Suppressor macrophage treated with lipopolysaccharide for 1 hour (primary cell): ENCODE measurements at regions not wholly inside any gene's neighbourhood (a gene's known extent, or its start where the extent isn't known, plus 50 kb on each side); places are given as distances from the start of the nearest gene placed in this dataset.

Experiments
- DNase-seq, 3 donors: peaks; one replicate each; pipeline ENCODE4 v3.0.0-alpha.2; 2020 to 2022

GRCh38 chr2:64221935-64222334 is 77.7 kb upstream of the PELI1 start:
- no peak for DNase-seq

- DNase-seq = no peak
These were observed 78.1 kb upstream of the PELI1 start for GRCh38 chr2:64222351-64222750.

- peak; percentile 75 to 95 (median 89) for DNase-seq
These were observed 78.8 kb upstream of the PELI1 start for GRCh38 chr2:64223055-64223454.

- DNase-seq = peak; percentile 76 to 88 (median 79)
These were observed 81.3 kb upstream of the PELI1 start for GRCh38 chr2:64225491-64225890.

GRCh38 chr2:64226611-64227010 is 82.4 kb upstream of the PELI1 start:
- no peak for DNase-seq

- no peak for DNase-seq
These were observed 83.4 kb upstream of the PELI1 start for GRCh38 chr2:64227603-64228125.

GRCh38 chr2:64228126-64228678 is 84.0 kb upstream of the PELI1 start:
- DNase-seq = peak; percentile 93 to 95 (median 94)

GRCh38 chr2:64228918-64229317 is 84.7 kb upstream of the PELI1 start:
- peak; percentile 39 to 69 (median 52) for DNase-seq

GRCh38 chr2:64230540-64230939 is 86.3 kb upstream of the PELI1 start:
- no peak for DNase-seq

- no peak for DNase-seq
These were observed 88.0 kb upstream of the PELI1 start for GRCh38 chr2:64232266-64232665.

GRCh38 chr2:64233376-64233922 is 89.2 kb upstream of the PELI1 start:
- DNase-seq = no peak

- DNase-seq = no peak
These were observed 89.9 kb upstream of the PELI1 start for GRCh38 chr2:64234150-64234549.

GRCh38 chr2:64234785-64235184 is 90.6 kb upstream of the PELI1 start:
- DNase-seq = no peak

GRCh38 chr2:64237266-64237665 is 93.0 kb upstream of the PELI1 start:
- no peak for DNase-seq

GRCh38 chr2:64238799-64239198 is 94.6 kb upstream of the PELI1 start:
- no peak for DNase-seq

GRCh38 chr2:64243081-64244036 is 99.1 kb upstream of the PELI1 start:
- DNase-seq = no peak

GRCh38 chr2:64244037-64244416 is 99.8 kb upstream of the PELI1 start:
- DNase-seq = peak; percentile 46 to 68 (median 59)

GRCh38 chr2:64245631-64246030 is 101.4 kb upstream of the PELI1 start:
- no peak for DNase-seq

- no peak for DNase-seq
These were observed 102.7 kb upstream of the PELI1 start for GRCh38 chr2:64246962-64247361.

- no peak for DNase-seq
These were observed 105.2 kb upstream of the PELI1 start for GRCh38 chr2:64249426-64249825.

GRCh38 chr2:64250063-64250462 is 105.8 kb upstream of the PELI1 start:
- DNase-seq = no peak

- no peak for DNase-seq
These were observed 106.7 kb upstream of the PELI1 start for GRCh38 chr2:64250751-64251423.
